A673 (cell line): ENCODE measurements at regions not wholly inside any gene's neighbourhood (a gene's known extent, or its start where the extent isn't known, plus 50 kb on each side); places are given as distances from the start of the nearest gene placed in this dataset.

Experiments used
- EZH2 ChIP-seq: fragments of 200-600 bp; sonication (generic); IDR thresholded peaks from 2 replicates; pipeline ENCODE4 v1.6.1; 2017; ENCODE audit warnings: borderline replicate concordance, low read depth, mild to moderate bottlenecking, mixed read lengths, antibody characterized with exemption, low read length; ENCODE audit not compliant: poor library complexity, severe bottlenecking
- TF ChIP-seq, protein P1 (sequence below): fragments of 300-800, 200-600 bp; sonication (generic); conservative IDR thresholded peaks from 2 replicates; pipeline ENCODE4 v1.5.1; 2017; ENCODE audit warnings: low read depth, mild to moderate bottlenecking, antibody characterized with exemption, low read length, moderate library complexity, mixed read lengths

DNA sequence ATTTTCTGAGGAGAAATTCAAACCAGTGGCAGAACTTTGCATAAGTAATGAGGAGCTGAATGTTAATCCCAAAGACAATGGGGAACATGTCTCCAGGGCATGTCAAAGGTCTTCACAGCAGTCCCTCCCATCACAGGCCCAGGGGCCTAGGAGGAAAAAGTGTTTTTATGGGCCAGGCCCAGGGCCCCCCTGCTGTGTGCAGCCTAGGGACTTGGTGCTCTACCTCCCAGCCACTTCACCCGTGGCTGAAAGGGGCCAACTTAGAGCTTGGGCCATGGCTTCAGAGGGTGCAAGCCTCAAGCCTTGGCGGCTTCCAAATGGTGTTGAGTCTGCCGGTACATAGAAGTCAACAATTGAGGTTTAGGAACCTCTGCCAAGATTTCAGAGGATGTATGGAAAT, 854.0 kb downstream of the LRRIQ3 start:
- TF ChIP-seq, protein P1, sequence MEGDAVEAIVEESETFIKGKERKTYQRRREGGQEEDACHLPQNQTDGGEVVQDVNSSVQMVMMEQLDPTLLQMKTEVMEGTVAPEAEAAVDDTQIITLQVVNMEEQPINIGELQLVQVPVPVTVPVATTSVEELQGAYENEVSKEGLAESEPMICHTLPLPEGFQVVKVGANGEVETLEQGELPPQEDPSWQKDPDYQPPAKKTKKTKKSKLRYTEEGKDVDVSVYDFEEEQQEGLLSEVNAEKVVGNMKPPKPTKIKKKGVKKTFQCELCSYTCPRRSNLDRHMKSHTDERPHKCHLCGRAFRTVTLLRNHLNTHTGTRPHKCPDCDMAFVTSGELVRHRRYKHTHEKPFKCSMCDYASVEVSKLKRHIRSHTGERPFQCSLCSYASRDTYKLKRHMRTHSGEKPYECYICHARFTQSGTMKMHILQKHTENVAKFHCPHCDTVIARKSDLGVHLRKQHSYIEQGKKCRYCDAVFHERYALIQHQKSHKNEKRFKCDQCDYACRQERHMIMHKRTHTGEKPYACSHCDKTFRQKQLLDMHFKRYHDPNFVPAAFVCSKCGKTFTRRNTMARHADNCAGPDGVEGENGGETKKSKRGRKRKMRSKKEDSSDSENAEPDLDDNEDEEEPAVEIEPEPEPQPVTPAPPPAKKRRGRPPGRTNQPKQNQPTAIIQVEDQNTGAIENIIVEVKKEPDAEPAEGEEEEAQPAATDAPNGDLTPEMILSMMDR, result no peak
- no peak for TF ChIP-seq EZH2
